Aorta (tissue), 5 donors: ENCODE measurements at regions not wholly inside any gene's neighbourhood (a gene's known extent, or its start where the extent isn't known, plus 50 kb on each side); places are given as distances from the start of the nearest gene placed in this dataset.

Source experiments
- ATAC-seq: fragments of 200-7000 bp; cut with Tn5 transposase; one replicate; pipeline ENCODE4 v1.9.1; 2022; ENCODE audit warnings: moderate library complexity; ENCODE audit not compliant: low FRiP score
- DNase-seq, 2 donors: peaks; one replicate each; pipeline ENCODE4 v3.0.0-alpha.2; 2020
- H3K27ac ChIP-seq, 2 donors: one replicate each; pipeline ENCODE4 v1.5.1; 2013; ENCODE audit warnings: low read length in 2 of 2, mild to moderate bottlenecking in 2 of 2, moderate library complexity in 2 of 2, control low read depth in 1 of 2, inconsistent platforms in 1 of 2, low read depth in 1 of 2
- H3K27me3 ChIP-seq, 2 donors: one replicate each; pipeline ENCODE4 v1.6.1; 2013; ENCODE audit warnings: control low read depth in 1 of 2, low read length in 1 of 2, mild to moderate bottlenecking in 1 of 2, moderate library complexity in 1 of 2; ENCODE audit not compliant: insufficient read depth in 2 of 2, control insufficient read depth in 1 of 2
- H3K36me3 ChIP-seq, 2 donors: one replicate each; pipeline ENCODE4 v1.6.1; 2013; ENCODE audit warnings: control low read depth in 1 of 2, low read length in 1 of 2, mild to moderate bottlenecking in 1 of 2; ENCODE audit not compliant: insufficient read depth in 2 of 2, control insufficient read depth in 1 of 2
- H3K4me1 ChIP-seq, 2 donors: one replicate each; pipeline ENCODE4 v1.6.1; 2013; ENCODE audit warnings: low read length in 2 of 2, control low read depth in 1 of 2, mild to moderate bottlenecking in 1 of 2, moderate library complexity in 1 of 2; ENCODE audit not compliant: insufficient read depth in 2 of 2, control insufficient read depth in 1 of 2
- H3K4me3 ChIP-seq, 2 donors: one replicate each; pipeline ENCODE4 v1.5.1; 2013; ENCODE audit warnings: low read length in 2 of 2, control low read depth in 1 of 2, mild to moderate bottlenecking in 1 of 2
- H3K9me3 ChIP-seq: one replicate; pipeline ENCODE4 v1.6.1; 2013; ENCODE audit warnings: mild to moderate bottlenecking, low read length; ENCODE audit not compliant: control insufficient read depth
- WGBS, 2 donors: extraction: QIAGEN DNeasy Blood & Tissue Kit; methylation state at CpG; one replicate each; pipeline ENCODE4 v1.1.7; 2013; 5-methylcytosine and 5-hydroxymethylcytosine counted together
- intact Hi-C, 2 donors: fragments of 100-400 bp; cut with DNase I; formaldehyde crosslinking; loops; one replicate each; pipeline versions ENCODE4 v1.14.2 to v1.15.0; 2022
- donor health status: healthy with polysubstance abuse.
- donor health status: Bipolar disorder and iron deficiency.
- donor health status: DM: no; HTN: no; CAD: no.
- donor health status: DM: no; HTN: no; CAD: no.
- donor health status: DM: yes; HTN: yes; CAD: no.

DNA sequence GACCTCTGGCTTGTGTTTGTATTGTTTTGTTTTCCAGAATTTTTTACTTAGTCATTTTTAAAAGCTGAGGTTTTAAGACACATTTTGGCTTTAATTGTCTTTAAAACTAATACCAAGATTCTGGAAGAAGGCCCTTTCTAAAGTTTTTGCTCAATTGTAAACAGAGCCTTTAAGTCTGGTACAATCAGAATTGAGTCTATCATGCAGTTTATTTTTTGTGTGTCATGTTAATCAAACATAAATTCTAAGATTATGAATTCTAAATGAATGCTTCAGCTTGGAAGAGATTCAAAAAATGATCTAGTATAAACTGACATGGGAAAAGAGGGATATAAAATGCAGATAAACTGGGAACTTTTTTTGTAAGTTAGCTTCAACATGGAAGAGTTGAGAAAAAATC lies 882.7 kb downstream of the TLE1 start:
- no peak for ATAC-seq
- intact Hi-C loops, result no loop called here
- H3K4me3 ChIP-seq, result no peak overlapping the region

DNA sequence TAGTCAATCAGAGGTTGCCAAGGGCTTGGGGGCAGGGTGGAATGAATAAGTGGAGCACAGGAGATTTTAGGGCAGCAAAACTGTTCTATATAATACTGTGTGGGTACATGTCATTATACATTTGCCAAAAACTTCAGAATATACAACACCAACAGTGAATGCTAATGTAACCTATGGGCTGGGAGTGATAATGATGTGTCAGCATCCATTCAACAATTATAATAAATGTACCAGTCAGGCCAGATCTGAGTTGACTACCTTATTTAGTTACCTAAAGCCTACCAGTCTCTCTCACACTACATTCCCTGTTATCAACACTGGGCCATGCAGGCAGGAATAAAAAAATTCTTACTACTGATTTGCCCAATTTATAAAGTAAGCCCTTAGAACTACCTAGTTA lies 884.5 kb downstream of the TLE1 start:
- no peak overlapping the region for H3K27ac ChIP-seq
- ATAC-seq (no peak), DNase-seq (no peak)
- no peaks in the 10 kb centered on the region for H3K9me3 ChIP-seq
- intact Hi-C loops, result no loop called here
- H3K36me3 ChIP-seq, result no peaks in the 10 kb centered on the region
- no peaks in the 10 kb centered on the region for H3K4me1 ChIP-seq
- H3K4me3 ChIP-seq, result no peak overlapping the region
- H3K27me3 ChIP-seq, result no peaks in the 10 kb centered on the region

More for the DNA sequence above, 882.7 kb downstream of the TLE1 start:
- Histone ChIP-seq H3K27me3 (no peaks in the 10 kb centered on the region), H3K36me3 (no peaks in the 10 kb centered on the region), H3K4me1 (no peaks in the 10 kb centered on the region), H3K27ac (no peak overlapping the region), H3K9me3 (no peaks in the 10 kb centered on the region)
- no peak for DNase-seq

- DNase-seq (no peak), ATAC-seq (peak; percentile 68)
- no peaks in the 10 kb centered on the region for H3K27me3 ChIP-seq
- no peaks in the 10 kb centered on the region for H3K36me3 ChIP-seq
- no peak overlapping the region for H3K4me3 ChIP-seq
- H3K9me3 ChIP-seq, result no peaks in the 10 kb centered on the region
- intact Hi-C loops, result no loop called here
- 61 to 67% methylated on average over 4 of the region's 4 CpGs for WGBS, 2 donors
- H3K4me1 ChIP-seq, result no peaks in the 10 kb centered on the region
- no peak overlapping the region for H3K27ac ChIP-seq
Observed at GRCh38 chr9:80797831-80798688, 891.3 kb downstream of the TLE1 start.

DNA sequence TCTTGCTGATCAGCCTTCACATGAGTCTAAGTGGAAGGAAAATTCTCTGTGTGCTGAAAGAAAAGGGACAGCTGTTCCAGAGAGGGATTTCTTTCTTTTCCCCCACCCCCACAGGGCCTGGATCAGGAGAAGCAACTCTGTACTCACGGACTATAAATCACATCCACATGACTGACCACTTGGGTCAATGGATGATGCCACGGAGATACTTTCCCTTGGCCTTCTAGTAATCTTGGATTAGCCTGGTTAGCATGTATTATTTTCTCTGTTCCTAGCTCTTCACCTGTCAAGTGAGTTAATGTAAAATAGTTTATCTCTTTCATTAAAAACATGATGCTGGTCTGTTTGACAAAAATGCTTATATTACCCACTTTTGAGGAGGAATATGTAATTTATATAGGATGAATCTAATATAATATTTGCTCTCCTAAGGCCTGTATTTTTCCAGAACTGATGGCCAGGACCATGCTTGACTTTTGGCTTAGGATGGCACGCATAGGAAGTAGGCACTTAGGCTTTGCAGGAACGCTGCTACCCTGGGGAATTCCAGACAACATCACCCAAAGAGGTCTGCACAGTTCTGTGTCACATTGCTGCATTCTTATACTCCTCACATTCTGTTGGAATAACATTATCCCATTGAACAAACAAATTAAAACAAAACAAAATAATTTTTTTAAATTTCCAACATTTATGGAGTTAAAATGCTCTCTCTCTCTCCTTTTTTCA lies 892.1 kb downstream of the TLE1 start:
- H3K27me3 ChIP-seq, result no peaks in the 10 kb centered on the region
- H3K9me3 ChIP-seq, result no peaks in the 10 kb centered on the region
- WGBS, 2 donors, result 92% methylated on average over 4 of the region's 4 CpGs
- DNase-seq (no peak), ATAC-seq (no peak)
- intact Hi-C loops, result no loop called here
- no peak overlapping the region for H3K27ac ChIP-seq
- no peaks in the 10 kb centered on the region for H3K4me1 ChIP-seq
- H3K4me3 ChIP-seq, result no peak overlapping the region
- H3K36me3 ChIP-seq, result no peaks in the 10 kb centered on the region

GRCh38 chr9:80796632-80797031 lies 892.7 kb downstream of the TLE1 start:
- H3K36me3 ChIP-seq, result no peaks in the 10 kb centered on the region
- no peaks in the 10 kb centered on the region for H3K27me3 ChIP-seq
- ATAC-seq (no peak), DNase-seq (no peak)
- H3K27ac ChIP-seq, result no peak overlapping the region
- intact Hi-C loops, result no loop called here
- H3K4me3 ChIP-seq, result no peak overlapping the region
- no peaks in the 10 kb centered on the region for H3K4me1 ChIP-seq
- H3K9me3 ChIP-seq, result no peaks in the 10 kb centered on the region
- 92 to 93% methylated on average over 7 of the region's 7 CpGs for WGBS, 2 donors

- H3K27me3 ChIP-seq, result no peaks in the 10 kb centered on the region
- no peaks in the 10 kb centered on the region for H3K9me3 ChIP-seq
- no peaks in the 10 kb centered on the region for H3K4me1 ChIP-seq
- 79 to 82% methylated on average over 5 of the region's 5 CpGs for WGBS, 2 donors
- no peak overlapping the region for H3K4me3 ChIP-seq
- H3K27ac ChIP-seq, result no peak overlapping the region
- ATAC-seq, result no peak
- DNase-seq, result no peak
- intact Hi-C loops, result no loop called here
- no peaks in the 10 kb centered on the region for H3K36me3 ChIP-seq
Observed at GRCh38 chr9:80794197-80794596, 895.1 kb downstream of the TLE1 start.

DNA sequence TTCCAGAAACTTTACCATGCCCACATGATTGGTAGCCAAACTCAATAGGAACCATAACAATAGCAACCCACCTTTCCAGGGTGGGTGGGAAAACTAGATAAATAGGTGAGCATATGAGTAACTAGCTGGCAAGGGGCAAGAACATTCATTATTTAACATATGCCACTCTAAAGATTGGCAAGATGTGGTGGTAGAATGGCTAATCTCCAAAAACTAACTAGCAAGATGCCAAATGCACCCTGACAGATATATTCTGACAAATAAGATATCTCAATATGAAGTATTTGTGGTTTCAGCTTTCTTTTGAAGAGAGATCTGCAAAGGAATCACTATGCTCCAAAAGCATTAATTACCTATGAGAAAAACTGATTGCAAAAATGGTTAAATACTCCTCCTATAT lies 895.6 kb downstream of the TLE1 start:
- Histone ChIP-seq H3K4me3 (no peak overlapping the region), H3K27ac (no peak overlapping the region), H3K9me3 (no peaks in the 10 kb centered on the region), H3K27me3 (no peaks in the 10 kb centered on the region), H3K4me1 (no peaks in the 10 kb centered on the region), H3K36me3 (no peaks in the 10 kb centered on the region)
- ATAC-seq (no peak), DNase-seq (no peak)
- intact Hi-C loops, result no loop called here

DNA sequence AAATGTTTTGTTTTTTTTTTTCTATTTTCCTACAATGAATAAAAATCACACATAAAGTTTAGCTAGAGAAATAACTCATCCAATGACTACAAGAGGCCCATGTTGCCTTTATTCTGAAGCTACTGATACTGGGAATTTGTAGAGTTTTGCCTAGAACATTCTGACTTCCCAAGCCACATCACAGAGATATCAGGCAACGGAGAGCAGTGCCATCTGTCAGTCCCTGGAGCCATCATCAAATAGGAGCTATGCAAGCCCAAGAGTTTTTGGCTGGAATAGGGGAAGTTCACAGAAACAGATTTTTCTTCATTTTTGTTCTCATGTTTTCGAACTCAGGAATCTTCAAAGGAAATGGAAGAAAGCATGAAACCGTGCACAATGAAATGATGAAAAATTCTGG lies 896.6 kb downstream of the TLE1 start:
- no peak overlapping the region for H3K27ac ChIP-seq
- no peaks in the 10 kb centered on the region for H3K9me3 ChIP-seq
- intact Hi-C loops, result no loop called here
- no peaks in the 10 kb centered on the region for H3K4me1 ChIP-seq
- ATAC-seq, result no peak
- WGBS, 2 donors, result 77 to 84% methylated on average over 3 of the region's 3 CpGs
- H3K27me3 ChIP-seq, result no peaks in the 10 kb centered on the region
- no peak overlapping the region for H3K4me3 ChIP-seq
- no peak for DNase-seq
- H3K36me3 ChIP-seq, result no peaks in the 10 kb centered on the region

DNA sequence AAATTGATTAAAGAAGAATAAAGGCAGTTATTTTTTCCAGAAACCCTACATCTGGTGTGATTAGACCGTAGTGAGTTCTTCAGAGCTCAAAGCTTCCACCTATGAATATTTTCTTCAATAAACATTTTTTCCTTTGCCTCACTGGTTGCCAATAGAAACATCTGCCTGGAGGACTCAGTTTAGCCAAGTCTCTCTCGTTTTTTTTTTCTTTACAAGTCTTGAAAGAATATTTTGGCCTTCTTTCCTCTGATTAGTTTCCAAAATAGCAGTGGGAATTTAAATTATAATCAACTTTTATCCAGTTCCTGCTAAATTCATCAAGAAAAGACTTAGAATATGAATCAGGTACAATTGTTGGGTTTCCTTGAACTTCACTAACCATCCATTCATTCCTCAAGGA lies 897.5 kb downstream of the TLE1 start:
- no peak overlapping the region for H3K27ac ChIP-seq
- 4 to 10% methylated on average over 2 of the region's 2 CpGs for WGBS, 2 donors
- no peak for ATAC-seq
- H3K27me3 ChIP-seq, result no peaks in the 10 kb centered on the region
- no peak overlapping the region for H3K4me3 ChIP-seq
- no peaks in the 10 kb centered on the region for H3K36me3 ChIP-seq
- no peaks in the 10 kb centered on the region for H3K9me3 ChIP-seq
- intact Hi-C loops, result no loop called here
- H3K4me1 ChIP-seq, result no peaks in the 10 kb centered on the region
- DNase-seq, result no peak
